HUDEP-2 (cell line): ENCODE measurements at regions not wholly inside any gene's neighbourhood (a gene's known extent, or its start where the extent isn't known, plus 50 kb on each side); places are given as distances from the start of the nearest gene placed in this dataset.

Experiments
- DNase-seq, 76 experiments: peaks; one replicate each; lab custom pipeline; 2025; ENCODE audit not compliant: unreplicated experiment in 76 of 76; lab: John Stamatoyannopoulos, UW

- DNase-seq = no peak
These were observed 2898.7 kb upstream of the PCDH20 start for GRCh38 chr13:64314331-64314730.

- no peak for DNase-seq
These were observed 2896.3 kb upstream of the PCDH20 start for GRCh38 chr13:64311948-64312347.

GRCh38 chr13:64311112-64311511 is 2895.5 kb upstream of the PCDH20 start:
- DNase-seq = no peak

- DNase-seq = peak in 1 of 76 experiments; percentile 14
These were observed 2889.6 kb upstream of the PCDH20 start for GRCh38 chr13:64305246-64305645.

GRCh38 chr13:64300239-64300638 is 2884.6 kb upstream of the PCDH20 start:
- DNase-seq = no peak

- DNase-seq = no peak
These were observed 2878.3 kb upstream of the PCDH20 start for GRCh38 chr13:64293923-64294322.

GRCh38 chr13:64289702-64290101 is 2874.1 kb upstream of the PCDH20 start:
- no peak for DNase-seq

- DNase-seq = no peak
These were observed 2868.3 kb upstream of the PCDH20 start for GRCh38 chr13:64283926-64284325.

- peak in 2 of 76 experiments; percentile 9 to 11 for DNase-seq
These were observed 2862.8 kb upstream of the PCDH20 start for GRCh38 chr13:64278493-64278892.

GRCh38 chr13:64277097-64277496 is 2861.4 kb upstream of the PCDH20 start:
- DNase-seq = no peak

- no peak for DNase-seq
These were observed 2860.6 kb upstream of the PCDH20 start for GRCh38 chr13:64276232-64276631.

- DNase-seq = peak in 21 of 76 experiments; percentile 0 to 95 (median 50)
These were observed 2859.0 kb upstream of the PCDH20 start for GRCh38 chr13:64274481-64275217.

- DNase-seq = no peak
These were observed 2858.1 kb upstream of the PCDH20 start for GRCh38 chr13:64273780-64274179.

GRCh38 chr13:64272681-64273080 is 2857.0 kb upstream of the PCDH20 start:
- no peak for DNase-seq

GRCh38 chr13:64266024-64266423 is 2850.4 kb upstream of the PCDH20 start:
- DNase-seq = no peak

- no peak for DNase-seq
These were observed 2847.6 kb upstream of the PCDH20 start for GRCh38 chr13:64263285-64263684.

GRCh38 chr13:64256751-64257150 is 2841.1 kb upstream of the PCDH20 start:
- no peak for DNase-seq

GRCh38 chr13:64255988-64256387 is 2840.3 kb upstream of the PCDH20 start:
- no peak for DNase-seq

GRCh38 chr13:64248371-64249065 is 2832.9 kb upstream of the PCDH20 start:
- DNase-seq = no peak

- DNase-seq = no peak
These were observed 2823.7 kb upstream of the PCDH20 start for GRCh38 chr13:64239372-64239771.

- no peak for DNase-seq
These were observed 2818.6 kb upstream of the PCDH20 start for GRCh38 chr13:64234255-64234654.

GRCh38 chr13:64223016-64223415 is 2807.4 kb upstream of the PCDH20 start:
- DNase-seq = no peak
